HCT116 (cell line): ENCODE measurements at regions not wholly inside any gene's neighbourhood (a gene's known extent, or its start where the extent isn't known, plus 50 kb on each side); places are given as distances from the start of the nearest gene placed in this dataset.

Experiments
- ATAC-seq: fragments of 200-7000 bp; cut with Tn5 transposase; 2 replicates; pipeline ENCODE4 v1.9.1; 2020; ENCODE audit warnings: mild to moderate bottlenecking, moderate library complexity
- BruUV-seq: library from RNA; stranded (reverse); fragments of 400-500 nt; replicated peaks from 2 replicates; lab custom pipeline; 2021; lab: Mats Ljungman, UMichigan
- CTCF ChIA-PET: fragments of 300-600 bp; sonication (Branson Sonifier 250); formaldehyde crosslinking; loops from one replicate; lab custom pipeline; 2021; ENCODE audit warnings: antibody characterized with exemption; lab: Charles Lee
- POLR2A ChIA-PET: fragments of 300-600, 350-600 bp; sonication (Branson Sonifier 250); formaldehyde crosslinking; loops from one replicate; lab custom pipeline; 2021; ENCODE audit warnings: antibody characterized with exemption; lab: Charles Lee
- RAD21 ChIA-PET, 2 experiments: fragments of 300-600 bp; sonication (Branson Sonifier 250); formaldehyde crosslinking; loops; one replicate each; lab custom pipeline; 2023; ENCODE audit warnings: low total read pairs in 2 of 2; ENCODE audit not compliant: uncharacterized antibody in 2 of 2, unreplicated experiment in 2 of 2, low non-redundant PET in 1 of 2; lab: Charles Lee
- DNase-seq: peaks from one replicate; pipeline ENCODE4 v3.0.0-alpha.2; 2010; ENCODE audit warnings: low read depth, low spot score
- H2AFZ ChIP-seq: fragments of 200-600 bp; shearing (Covaris generic), sonication (generic); 2 replicates; pipeline ENCODE4 v1.6.1; 2017; ENCODE audit warnings: low read depth, mixed run types, mixed read lengths, antibody characterized with exemption, low read length; ENCODE audit not compliant: poor library complexity, severe bottlenecking
- H3K27ac ChIP-seq: 2 replicates; pipeline ENCODE4 v1.5.1; 2012; ENCODE audit warnings: low read depth, low read length
- H3K27me3 ChIP-seq: fragments of 200-600 bp; sonication (generic); 2 replicates; pipeline ENCODE4 v1.6.1; 2016; ENCODE audit warnings: mixed run types, low read length, mixed read lengths; ENCODE audit not compliant: insufficient read depth
- H3K36me3 ChIP-seq, 2 experiments: fragments of 200-500 bp in 1 of 2; fragments of 200-600 bp in 1 of 2; sonication (Bioruptor generic) in 1 of 2; sonication (generic) in 1 of 2; 2 replicates each; pipeline versions ENCODE4 v1.5.1 to v1.6.1; 2014 to 2016; ENCODE audit warnings: low read length in 2 of 2, inconsistent platforms in 1 of 2, mixed read lengths in 1 of 2, mixed run types in 1 of 2; ENCODE audit not compliant: insufficient read depth in 2 of 2, control insufficient read depth in 1 of 2
- H3K4me1 ChIP-seq, 2 experiments: fragments of 200-600 bp in 1 of 2; sonication (generic) in 1 of 2; 2 replicates each; pipeline versions ENCODE4 v1.5.1 to v1.6.1; 2012 to 2017; ENCODE audit warnings: low read length in 2 of 2, inconsistent platforms in 1 of 2, mild to moderate bottlenecking in 1 of 2, mixed read lengths in 1 of 2, mixed run types in 1 of 2, moderate library complexity in 1 of 2; ENCODE audit not compliant: insufficient read depth in 2 of 2, control insufficient read depth in 1 of 2
- H3K4me2 ChIP-seq: fragments of 200-600 bp; sonication (generic); 2 replicates; pipeline ENCODE4 v1.6.1; 2017; ENCODE audit warnings: mixed run types, low read length, mixed read lengths
- H3K4me3 ChIP-seq, 2 experiments: fragments of 200-600 bp in 1 of 2; sonication (generic) in 1 of 2; replicated peaks in 1 of 2; 2 replicates each; pipeline ENCODE4 v1.5.1; 2011 to 2016; ENCODE audit warnings: low read length in 2 of 2, control low read depth in 1 of 2, low read depth in 1 of 2, mild to moderate bottlenecking in 1 of 2, mixed read lengths in 1 of 2, mixed run types in 1 of 2
- H3K79me2 ChIP-seq: fragments of 200-600 bp; sonication (generic); 2 replicates; pipeline ENCODE4 v1.6.1; 2017; ENCODE audit warnings: mild to moderate bottlenecking, mixed run types, low read length, moderate library complexity, mixed read lengths; ENCODE audit not compliant: insufficient read depth
- H3K9ac ChIP-seq: fragments of 200-600 bp; sonication (generic); 2 replicates; pipeline ENCODE4 v1.6.1; 2016; ENCODE audit warnings: low read length, mixed read lengths
- H3K9me2 ChIP-seq: fragments of 200-600 bp; sonication (generic), shearing (Covaris generic); 2 replicates; pipeline ENCODE4 v1.6.1; 2017; ENCODE audit warnings: mixed run types, mild to moderate bottlenecking, moderate library complexity; ENCODE audit not compliant: insufficient read depth
- H3K9me3 ChIP-seq, 2 experiments: fragments of 200-500 bp in 1 of 2; fragments of 200-600 bp in 1 of 2; sonication (Bioruptor generic) in 1 of 2; sonication (generic) in 1 of 2; 2 replicates each; pipeline ENCODE4 v1.6.1; 2014 to 2017; ENCODE audit warnings: low read length in 2 of 2, mixed read lengths in 2 of 2, inconsistent platforms in 1 of 2, low read depth in 1 of 2, mild to moderate bottlenecking in 1 of 2, mixed run types in 1 of 2, moderate library complexity in 1 of 2; ENCODE audit not compliant: control insufficient read depth in 1 of 2, insufficient read depth in 1 of 2
- H4K20me1 ChIP-seq: fragments of 200-600 bp; sonication (generic), shearing (Covaris generic); 2 replicates; pipeline ENCODE4 v1.6.1; 2017; ENCODE audit warnings: mixed run types, mild to moderate bottlenecking, moderate library complexity; ENCODE audit not compliant: insufficient read depth
- CBX3 ChIP-seq: IDR thresholded peaks from 2 replicates; pipeline ENCODE4 v1.6.1; 2012; ENCODE audit warnings: low read depth
- CEBPB ChIP-seq: IDR thresholded peaks from 2 replicates; pipeline ENCODE4 v1.6.1; 2012; ENCODE audit warnings: low read depth
- EGR1 ChIP-seq: IDR thresholded peaks from 2 replicates; pipeline ENCODE4 v1.6.1; 2012; ENCODE audit warnings: low read depth
- ELF1 ChIP-seq: IDR thresholded peaks from 2 replicates; pipeline ENCODE4 v1.6.1; 2012; ENCODE audit warnings: low read depth, borderline replicate concordance
- EZH2 ChIP-seq: fragments of 200-600 bp; sonication (generic); IDR thresholded peaks from 2 replicates; pipeline ENCODE4 v1.6.1; 2017; ENCODE audit warnings: antibody characterized with exemption, mixed run types
- EZH2phosphoT487 ChIP-seq: fragments of 200-600 bp; IDR thresholded peaks from 2 replicates; pipeline ENCODE4 v1.6.1; 2018; ENCODE audit warnings: antibody characterized with exemption, borderline replicate concordance
- JUND ChIP-seq: IDR thresholded peaks from 2 replicates; pipeline ENCODE4 v1.6.1; 2012
- POLR2A ChIP-seq: IDR thresholded peaks from 2 replicates; pipeline ENCODE4 v1.7.0; 2011; ENCODE audit warnings: borderline replicate concordance; ENCODE audit not compliant: insufficient read depth, insufficient read length; ENCODE audit errors: extremely low read depth
- POLR2AphosphoS5 ChIP-seq: IDR thresholded peaks from 2 replicates; pipeline ENCODE4 v1.6.1; 2011; ENCODE audit warnings: mild to moderate bottlenecking, low read depth, low read length, moderate library complexity
- RAD21 ChIP-seq: IDR thresholded peaks from 2 replicates; pipeline ENCODE4 v1.6.1; 2012; ENCODE audit warnings: low read depth, mild to moderate bottlenecking
- REST ChIP-seq: IDR thresholded peaks from 2 replicates; pipeline ENCODE4 v1.6.1; 2012; ENCODE audit warnings: low read depth
- SIN3A ChIP-seq: IDR thresholded peaks from 2 replicates; pipeline ENCODE4 v1.6.1; 2012; ENCODE audit warnings: low read depth
- SP1 ChIP-seq: IDR thresholded peaks from 2 replicates; pipeline ENCODE4 v1.6.1; 2012; ENCODE audit warnings: low read depth
- TCF7L2 ChIP-seq: IDR thresholded peaks from 2 replicates; pipeline ENCODE4 v1.7.0; 2011; ENCODE audit warnings: borderline replicate concordance, inconsistent platforms; ENCODE audit not compliant: insufficient read depth, insufficient read length; ENCODE audit errors: extremely low read depth
- YY1 ChIP-seq: IDR thresholded peaks from 2 replicates; pipeline ENCODE4 v1.6.1; 2011; ENCODE audit warnings: low read length, low read depth, moderate library complexity, mild to moderate bottlenecking; ENCODE audit not compliant: insufficient replicate concordance; ENCODE audit errors: extremely low read depth
- ZFX ChIP-seq: fragments of 450-650 bp; IDR thresholded peaks from 2 replicates; pipeline ENCODE4 v1.6.1; 2017
- intact Hi-C: fragments of 100-400 bp; cut with micrococcal nuclease; formaldehyde crosslinking; loops from 2 replicates; pipeline ENCODE4 v1.10.0; 2022
- TF ChIP-seq, protein P1 (sequence below): IDR thresholded peaks from 2 replicates; pipeline ENCODE4 v1.6.1; 2012

DNA sequence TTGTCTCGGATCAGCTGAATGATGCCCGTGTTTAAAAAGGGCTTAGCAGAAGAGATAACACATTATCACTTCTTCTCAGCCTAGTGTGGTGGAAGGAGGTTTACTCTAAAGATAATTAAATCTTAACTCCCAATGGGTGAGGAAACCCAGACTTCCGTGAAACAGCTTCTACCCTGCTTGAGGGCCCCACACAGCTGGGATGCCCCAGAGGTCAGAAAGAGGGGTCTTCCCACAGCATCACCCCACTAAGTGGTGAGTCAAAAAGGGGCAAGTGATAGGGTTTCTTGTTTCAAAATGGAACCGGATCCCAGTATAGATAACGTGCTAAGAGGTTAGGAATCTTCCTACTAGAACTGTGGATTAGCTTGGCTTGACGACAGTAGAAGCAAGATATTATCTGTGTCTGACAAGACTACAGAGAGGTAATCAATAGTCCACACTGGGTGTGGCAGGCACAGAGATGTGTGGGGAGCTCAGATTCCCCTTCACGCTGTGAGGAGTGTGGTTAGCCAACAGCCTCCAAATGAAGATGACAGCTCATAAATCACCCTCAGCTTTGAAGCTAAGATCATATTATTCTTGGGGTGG lies 129.6 kb upstream of the COPS8 start:
- H3K9me2 ChIP-seq, result no peaks in the 10 kb centered on the region

More for the DNA sequence above, 129.6 kb upstream of the COPS8 start:
- CTCF ChIA-PET, result no interaction called here
- H3K36me3 ChIP-seq, result no peaks in the 10 kb centered on the region
- H3K79me2 ChIP-seq, result no peaks in the 10 kb centered on the region
- no peaks in the 10 kb centered on the region for H4K20me1 ChIP-seq
- TF ChIP-seq TCF7L2 (no peak), POLR2AphosphoS5 (no peak), REST (no peak), JUND (no peak), ZFX (no peak), SP1 (no peak), CBX3 (no peak), CEBPB (no peak), ELF1 (no peak), YY1 (no peak), RAD21 (no peak), EGR1 (no peak), SIN3A (no peak), EZH2phosphoT487 (no peak), POLR2A (no peak), EZH2 (no peak)
- TF ChIP-seq, protein P1, sequence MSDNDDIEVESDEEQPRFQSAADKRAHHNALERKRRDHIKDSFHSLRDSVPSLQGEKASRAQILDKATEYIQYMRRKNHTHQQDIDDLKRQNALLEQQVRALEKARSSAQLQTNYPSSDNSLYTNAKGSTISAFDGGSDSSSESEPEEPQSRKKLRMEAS, result no peak
- RAD21 ChIA-PET, result no interaction called here
- no peaks in the 10 kb centered on the region for H3K9me3 ChIP-seq
- no peak overlapping the region for H3K4me2 ChIP-seq
- no peak for ATAC-seq
- no peak overlapping the region for H3K27ac ChIP-seq
- no TSS peak for BruUV-seq
- no peak overlapping the region for H2AFZ ChIP-seq
- peaks cover 27% of the 10 kb centered on the region; the same call in 1 of the 2 replicates for H3K27me3 ChIP-seq
- DNase-seq, result no peak
- no peak overlapping the region for H3K9ac ChIP-seq
- no peaks in the 10 kb centered on the region for H3K4me1 ChIP-seq
- intact Hi-C loops, result no loop called here
- POLR2A ChIA-PET, result no interaction called here
- no peak overlapping the region for H3K4me3 ChIP-seq
